NCI-H510A treated with DMSO at 0.1 percent for 48 hours (cell line): ENCODE measurements at regions not wholly inside any gene's neighbourhood (a gene's known extent, or its start where the extent isn't known, plus 50 kb on each side); places are given as distances from the start of the nearest gene placed in this dataset.

ENCODE experiments used
- DNase-seq: peaks from one replicate; lab custom pipeline; 2025; lab: John Stamatoyannopoulos, UW

DNA sequence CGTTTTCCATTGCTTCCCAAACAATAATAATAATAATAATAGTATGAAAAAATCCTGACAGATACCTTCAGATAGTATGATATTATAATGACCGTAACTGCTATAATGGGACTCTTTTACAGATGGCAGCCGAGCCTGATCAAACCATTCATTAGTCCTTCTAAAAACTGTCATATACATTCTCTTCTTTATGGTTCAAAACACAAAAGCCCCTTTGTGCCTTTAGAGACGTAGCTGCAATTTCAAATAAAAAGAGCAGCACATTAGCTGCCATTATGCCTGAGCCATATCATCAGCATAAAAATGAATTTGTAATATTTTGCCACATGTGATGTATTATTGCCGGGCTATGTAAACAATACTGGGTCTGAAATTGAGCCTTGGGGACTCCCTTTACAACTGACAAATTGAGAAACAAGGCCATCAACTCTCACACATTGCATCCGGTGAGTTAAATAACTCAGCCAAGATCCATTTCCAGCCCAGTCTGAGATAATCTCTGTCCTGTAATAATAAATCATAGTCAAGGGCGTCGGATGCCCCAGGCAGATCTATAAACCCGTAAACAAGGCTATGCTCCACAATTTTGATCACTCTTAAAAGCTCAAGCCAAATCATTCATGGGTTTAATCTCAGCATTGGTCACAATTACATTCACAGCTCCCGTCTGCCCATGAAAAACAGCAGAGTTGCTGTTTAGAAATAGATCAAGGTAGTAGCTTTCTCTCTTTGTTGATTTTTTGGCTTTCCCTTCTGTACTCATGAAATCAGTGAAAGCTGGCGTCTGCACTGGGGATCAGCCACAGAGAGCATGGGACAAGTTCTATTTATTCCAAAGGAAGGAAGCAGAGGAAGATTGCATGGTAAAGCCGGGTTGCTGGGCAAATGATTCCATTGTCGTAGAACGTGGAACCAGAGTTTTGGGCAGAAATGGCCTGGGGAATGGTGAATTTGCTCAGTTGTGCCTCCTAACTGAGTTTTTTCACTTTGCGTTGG is 150.1 kb upstream of the BMPER start:
- DNase-seq = no peak

GRCh38 chr7:33757050-33757449 is 148.3 kb upstream of the BMPER start:
- no peak for DNase-seq

GRCh38 chr7:33757563-33758165 is 147.7 kb upstream of the BMPER start:
- no peak for DNase-seq

GRCh38 chr7:33760146-33760545 is 145.2 kb upstream of the BMPER start:
- DNase-seq = no peak

DNA sequence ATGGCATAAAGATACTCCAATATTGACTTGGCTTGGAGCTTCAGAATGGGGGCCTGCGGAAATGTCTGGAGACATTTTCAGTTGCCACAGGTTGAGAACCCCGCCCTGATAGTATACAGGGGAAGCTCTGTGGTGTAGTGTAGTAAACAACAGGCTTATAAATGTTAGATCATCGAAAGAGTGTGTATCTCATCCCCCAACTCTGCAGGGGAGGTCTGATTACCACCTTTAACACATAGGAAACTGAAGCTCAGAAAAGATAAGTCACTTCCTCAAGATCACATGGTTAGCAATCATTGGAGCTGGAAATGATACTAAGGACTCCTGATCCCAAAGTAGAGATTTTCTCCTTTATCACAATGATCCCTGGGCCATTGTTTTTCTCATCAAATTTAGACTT is 144.5 kb upstream of the BMPER start:
- DNase-seq = no peak

DNA sequence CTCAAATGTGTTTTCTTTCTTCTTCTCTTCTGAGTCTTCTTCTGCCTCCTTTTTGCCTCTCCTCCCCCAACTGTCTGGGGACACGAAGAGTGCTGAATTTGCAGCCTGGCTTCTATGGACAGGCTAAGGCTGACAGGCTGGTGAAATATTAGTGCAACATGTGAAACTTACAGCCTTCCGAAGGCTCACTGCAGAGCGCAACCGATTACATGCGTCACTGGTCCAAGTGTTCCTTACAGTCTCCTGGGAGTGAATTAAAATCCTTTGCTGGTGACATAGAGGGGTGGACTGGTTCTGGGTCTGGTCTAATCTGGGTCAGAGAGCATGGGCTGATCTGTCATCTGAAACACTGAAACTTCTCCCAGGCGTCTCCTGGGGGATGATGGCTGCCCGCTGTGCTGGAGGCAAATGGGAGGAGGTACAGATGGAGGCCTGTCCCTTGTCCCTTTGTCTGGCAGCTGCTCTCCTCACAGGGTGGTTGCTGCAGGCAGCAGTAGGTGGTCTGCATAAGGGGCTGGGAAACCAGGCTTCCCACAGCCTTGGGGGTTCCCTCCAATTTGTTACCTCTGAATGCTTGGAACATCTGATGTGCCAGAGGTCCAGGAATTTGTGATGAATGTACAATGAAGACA is 143.8 kb upstream of the BMPER start:
- DNase-seq = no peak

- DNase-seq = no peak
Observed at GRCh38 chr7:33762151-33762910, 143.0 kb upstream of the BMPER start.

GRCh38 chr7:33762911-33763306 is 142.4 kb upstream of the BMPER start:
- DNase-seq = no peak

GRCh38 chr7:33764752-33765451 is 140.4 kb upstream of the BMPER start:
- no peak for DNase-seq

DNA sequence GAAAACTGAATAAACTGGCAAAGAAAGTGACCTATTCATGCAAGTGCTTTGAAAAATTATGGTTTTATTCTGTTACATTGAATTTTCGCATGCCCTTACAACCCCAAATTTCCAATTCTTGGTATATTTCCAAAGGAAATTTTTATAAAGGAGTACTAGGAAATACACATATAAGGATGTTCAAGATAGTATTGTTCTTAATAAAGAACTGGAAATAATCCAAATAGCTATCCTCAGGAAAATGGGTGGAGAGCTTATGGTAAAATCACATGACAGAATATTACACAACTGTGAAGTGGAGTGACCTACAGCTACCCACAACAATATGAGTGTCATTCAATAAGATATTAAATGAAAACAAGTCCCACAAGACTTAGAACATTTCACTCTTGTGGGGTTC is 138.9 kb upstream of the BMPER start:
- DNase-seq = no peak

DNA sequence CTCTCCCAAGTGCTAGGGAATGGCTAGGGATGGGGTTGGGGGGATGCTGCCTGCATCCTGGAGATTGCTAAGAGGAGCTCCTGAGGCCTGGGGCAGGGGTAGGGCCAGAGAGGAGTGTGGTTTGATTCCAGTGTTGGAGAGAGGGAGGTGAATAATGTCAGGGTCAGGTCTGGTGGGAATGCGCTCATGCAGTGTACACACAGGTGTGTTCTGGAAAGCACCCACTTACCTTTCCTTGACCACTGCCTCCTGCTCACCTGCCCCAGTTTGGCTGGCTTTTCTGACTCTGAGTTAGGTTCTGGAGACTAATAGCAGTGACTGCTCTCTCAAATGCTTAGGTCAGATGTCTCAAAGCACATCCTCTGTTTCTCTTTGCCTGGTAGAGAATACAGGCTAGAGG is 135.4 kb upstream of the BMPER start:
- DNase-seq = no peak

DNA sequence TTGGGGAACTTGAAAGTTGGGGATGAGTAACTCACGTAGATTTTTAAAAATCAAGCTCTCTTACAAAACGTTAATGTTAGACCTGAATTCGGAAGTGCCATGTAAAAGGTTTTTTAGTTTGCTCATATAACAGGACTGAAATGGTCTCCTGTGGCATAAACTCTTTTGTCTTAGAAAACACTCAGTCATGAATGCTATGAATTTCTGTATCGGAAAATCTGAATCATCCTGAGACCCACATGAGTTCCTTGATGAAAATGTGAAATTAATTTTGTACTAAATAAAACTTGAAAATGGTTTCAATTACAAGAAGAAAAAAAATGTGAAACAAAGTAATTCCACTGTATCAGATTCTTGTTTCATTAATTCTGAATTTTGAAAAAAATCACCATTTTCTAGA is 134.8 kb upstream of the BMPER start:
- DNase-seq = no peak

DNA sequence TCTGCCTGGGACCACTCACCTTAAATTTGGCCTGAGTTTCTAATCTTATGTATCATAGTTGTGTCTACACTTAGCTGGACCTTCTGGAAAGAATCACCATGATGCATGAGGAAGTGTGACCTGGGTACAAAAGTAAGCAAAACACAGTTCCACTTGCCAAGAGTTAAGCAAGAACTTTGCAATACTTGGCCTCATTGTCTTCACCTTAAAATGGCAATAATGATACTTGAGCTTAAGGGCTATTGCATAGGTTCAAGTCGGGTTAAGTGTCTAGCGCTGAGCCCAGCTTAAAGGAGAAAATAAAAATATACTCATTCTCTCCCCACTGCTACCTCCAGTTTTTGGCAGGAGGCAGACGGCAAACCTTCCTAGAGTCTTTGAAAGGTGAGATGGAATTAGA is 133.9 kb upstream of the BMPER start:
- no peak for DNase-seq

DNA sequence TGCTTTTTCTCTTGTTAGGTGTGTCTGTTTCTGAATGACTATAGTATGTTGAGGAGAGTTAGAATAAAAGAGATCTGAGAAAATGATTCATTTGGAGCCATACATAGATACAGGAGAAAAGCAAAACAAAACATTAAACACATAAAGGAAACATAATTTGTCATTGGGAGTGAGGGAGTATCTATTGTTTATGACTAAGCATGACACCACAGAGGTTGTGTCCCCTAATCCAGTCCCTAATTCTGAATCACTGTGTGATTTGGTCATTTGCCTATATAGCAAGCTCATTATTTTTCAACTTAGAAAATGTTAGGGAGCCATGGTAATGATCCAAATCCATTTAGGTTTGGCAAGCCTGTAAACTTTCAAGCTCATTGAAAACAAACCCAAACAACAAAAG is 132.3 kb upstream of the BMPER start:
- no peak for DNase-seq

DNA sequence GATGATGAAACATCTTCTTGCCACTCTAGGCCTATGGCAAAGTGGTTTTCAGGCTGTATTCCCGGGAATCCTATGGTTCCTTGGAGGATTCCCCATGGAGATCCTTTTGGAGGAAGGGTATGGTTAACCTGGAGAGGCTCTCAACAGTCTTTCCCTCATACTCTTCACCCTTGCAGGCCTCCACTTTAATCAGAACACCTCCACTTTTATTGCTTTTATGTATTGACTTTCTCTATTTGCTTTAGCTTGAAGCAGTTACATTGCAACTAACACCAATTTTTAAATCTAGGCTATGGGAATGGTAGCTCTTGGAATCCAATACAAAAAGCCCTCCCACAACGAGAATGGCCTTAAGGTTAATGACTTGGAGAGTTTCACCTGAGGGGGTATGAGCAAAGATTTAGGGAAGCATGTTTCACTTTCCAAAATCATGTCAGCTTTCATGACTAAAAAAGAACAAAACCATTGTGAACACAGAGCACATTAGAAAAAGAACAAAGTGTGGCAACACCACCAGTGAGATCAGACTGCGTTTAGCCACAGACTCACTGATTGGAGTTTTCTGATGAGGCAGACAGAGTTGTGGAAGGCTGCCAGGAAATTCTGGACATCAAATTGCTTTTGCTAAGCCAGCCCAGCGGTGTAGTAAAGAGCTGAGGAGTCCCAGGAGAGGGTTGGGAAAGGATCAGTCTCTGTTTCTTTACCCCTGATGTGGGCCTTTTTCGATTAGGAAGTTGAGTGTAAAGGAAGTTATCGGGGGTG is 130.4 kb upstream of the BMPER start:
- DNase-seq = peak; percentile 15

- DNase-seq = no peak
Observed at GRCh38 chr7:33775790-33776189, 129.5 kb upstream of the BMPER start.

GRCh38 chr7:33776788-33777187 is 128.6 kb upstream of the BMPER start:
- no peak for DNase-seq

- no peak for DNase-seq
Observed at GRCh38 chr7:33778195-33778594, 127.1 kb upstream of the BMPER start.

DNA sequence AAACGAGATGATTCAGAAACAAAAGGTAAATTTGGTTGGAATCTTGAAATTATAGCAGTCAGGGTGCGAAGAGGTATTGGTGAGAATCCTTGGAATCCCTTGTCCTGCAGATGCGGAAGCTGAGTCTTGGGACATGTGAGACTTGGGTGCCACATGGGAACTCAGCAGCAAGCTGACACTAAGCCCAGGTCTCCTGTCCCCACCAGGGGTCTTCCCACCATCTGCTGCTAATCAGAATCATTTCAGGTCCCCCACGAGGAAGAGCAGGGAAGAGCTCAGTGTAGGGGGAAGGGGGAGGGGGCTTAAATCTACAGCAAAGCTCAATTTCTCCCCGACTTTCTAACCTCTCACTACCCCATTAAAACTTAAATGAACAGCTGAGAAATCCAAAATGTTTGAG is 126.1 kb upstream of the BMPER start:
- no peak for DNase-seq

GRCh38 chr7:33781167-33781566 is 124.2 kb upstream of the BMPER start:
- DNase-seq = no peak

DNA sequence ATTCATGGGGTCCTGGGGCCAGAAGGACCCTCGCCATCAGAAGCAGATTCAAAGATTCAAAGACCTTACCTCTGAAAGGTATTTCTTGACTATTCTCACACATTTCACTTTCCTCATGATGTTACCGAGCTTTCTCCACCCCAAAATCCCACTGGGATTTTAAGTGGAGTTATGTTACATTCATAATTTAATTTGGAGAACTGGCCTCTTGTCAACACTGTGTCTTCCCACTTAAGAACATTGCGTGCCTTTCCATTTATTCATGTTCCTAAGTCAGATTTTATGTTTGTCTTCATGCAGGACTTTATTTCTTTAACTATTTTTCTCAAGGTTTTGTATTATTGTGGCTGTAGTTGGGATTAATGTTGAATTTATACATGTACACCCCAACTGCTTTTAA is 123.5 kb upstream of the BMPER start:
- no peak for DNase-seq
